C4-2B (cell line): ENCODE measurements at regions not wholly inside any gene's neighbourhood (a gene's known extent, or its start where the extent isn't known, plus 50 kb on each side); places are given as distances from the start of the nearest gene placed in this dataset.

ENCODE experiments used
- CTCF ChIP-seq: fragments of 450-650 bp; conservative IDR thresholded peaks from 2 replicates; pipeline ENCODE4 v1.5.1; 2017; ENCODE audit warnings: mild to moderate bottlenecking
- ZFX ChIP-seq: fragments of 450-650 bp; IDR thresholded peaks from 2 replicates; pipeline ENCODE4 v1.6.1; 2017

GRCh38 chr5:126338635-126339034, 84.6 kb upstream of the GRAMD2B start:
- TF ChIP-seq CTCF (no peak), ZFX (no peak)
